Activated CD4-positive, alpha-beta T cell treated with anti-CD3 and anti-CD28 coated beads for 48 hours (primary cell): ENCODE measurements at regions not wholly inside any gene's neighbourhood (a gene's known extent, or its start where the extent isn't known, plus 50 kb on each side); places are given as distances from the start of the nearest gene placed in this dataset.
"Not testable (repeated sequence)": the region's sequence is repeated elsewhere in the genome, so short reads cannot be mapped to it uniquely, and the experiment has no call there.

ENCODE experiments used
- DNase-seq: peaks from one replicate; pipeline ENCODE4 v3.0.0-alpha.2; 2020

DNA sequence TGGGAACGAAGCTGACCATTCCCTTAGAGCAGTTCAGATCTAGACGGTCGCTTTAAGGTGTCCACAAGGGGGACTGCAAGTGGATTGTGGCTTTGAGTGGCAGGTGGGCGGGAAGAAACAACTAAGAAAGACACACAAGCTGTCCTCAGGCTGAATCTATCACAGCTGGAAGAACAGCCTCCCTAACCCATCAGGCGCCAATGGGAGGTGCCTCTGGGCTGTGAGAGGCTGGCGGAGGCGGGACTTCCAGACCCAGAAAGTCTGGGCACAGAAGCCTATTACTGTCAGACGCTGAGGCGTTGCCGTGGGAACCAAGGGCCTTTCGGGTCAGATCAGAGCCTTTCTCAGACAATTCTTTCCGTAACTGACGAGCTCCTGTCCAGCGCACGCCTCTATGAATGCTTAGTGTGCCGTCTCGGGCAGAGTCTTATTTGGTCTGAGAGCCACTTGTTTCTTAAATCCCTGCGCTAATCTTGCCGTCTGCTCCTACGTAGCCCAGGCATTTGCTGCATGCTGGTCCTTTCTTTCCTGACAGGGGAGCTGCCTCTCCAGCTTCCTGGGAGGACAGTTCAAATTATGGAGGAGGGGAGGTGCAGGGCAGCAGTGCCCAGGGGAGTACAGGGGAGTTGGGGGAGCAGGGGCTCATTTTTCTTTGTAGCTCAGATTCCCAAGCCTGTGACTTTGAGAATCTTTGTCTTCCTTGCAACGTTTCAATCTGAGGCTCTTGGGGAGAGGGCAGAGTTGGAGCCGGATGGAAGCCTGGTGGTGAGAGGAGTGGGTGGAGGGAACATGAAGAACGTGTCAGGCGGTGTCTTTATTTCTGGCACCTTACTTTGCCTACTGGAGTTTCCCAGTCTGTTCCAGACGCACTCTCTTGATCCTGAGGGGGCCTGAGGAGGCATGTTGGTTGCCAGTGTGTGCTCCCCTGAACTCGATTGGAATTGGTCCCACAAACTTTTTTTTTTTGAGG lies 618.7 kb downstream of the KCNJ18 start:
- DNase-seq, result no peak

DNA sequence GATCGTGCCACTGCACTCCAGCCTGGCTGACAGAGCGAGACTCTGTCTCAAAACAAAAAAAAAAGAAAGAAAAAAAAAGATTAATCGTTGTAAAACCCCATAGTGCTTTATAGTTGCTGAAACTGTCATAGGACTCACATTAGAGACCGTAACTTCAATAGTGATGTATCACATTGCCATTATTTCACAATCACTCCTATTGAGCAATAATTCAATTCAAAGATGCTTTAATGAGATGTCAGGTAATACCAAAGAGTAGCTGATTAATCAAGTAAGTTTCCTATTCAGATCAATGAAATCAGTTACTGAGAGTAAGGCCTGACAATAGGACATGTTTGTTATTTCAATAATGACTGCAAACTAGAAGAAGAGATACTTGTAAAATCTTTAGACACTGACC lies 628.7 kb downstream of the KCNJ18 start:
- DNase-seq, result not testable (repeated sequence)

DNA sequence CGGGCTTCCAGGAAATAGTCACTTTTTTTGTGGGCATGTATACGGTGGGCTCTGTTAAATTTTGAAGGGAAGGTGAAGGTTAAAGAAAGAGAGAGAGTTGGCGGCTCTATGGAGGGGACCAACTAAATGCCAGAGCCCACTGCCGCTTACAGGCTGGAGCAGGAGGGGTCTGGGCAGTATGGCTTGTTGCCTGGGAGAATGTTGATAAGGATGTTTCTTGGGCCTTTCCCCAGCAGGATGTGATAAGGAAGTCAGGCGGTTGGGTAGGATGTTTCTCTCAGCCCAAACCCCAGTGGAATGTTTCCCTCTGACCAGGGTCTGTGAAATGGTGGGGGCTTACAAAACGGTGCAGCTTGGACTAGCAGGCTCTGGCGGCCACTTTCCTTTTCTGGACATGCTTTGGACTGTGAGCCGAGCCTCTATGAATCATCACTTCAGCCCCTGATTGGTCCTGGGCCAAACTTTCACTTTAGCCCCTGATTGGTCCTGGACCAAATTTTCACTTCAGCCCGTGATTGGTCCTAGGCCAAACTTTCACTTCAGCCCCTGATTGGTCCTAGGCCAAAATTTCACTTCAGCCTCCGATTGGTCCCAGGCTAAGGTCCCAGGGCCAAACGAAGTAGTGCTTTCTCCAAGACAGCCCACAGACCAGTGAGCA lies 630.7 kb downstream of the KCNJ18 start:
- DNase-seq, result not testable (repeated sequence)

- DNase-seq, result no peak
These were observed 645.1 kb downstream of the KCNJ18 start for GRCh38 chr17:22337467-22337866.

DNA sequence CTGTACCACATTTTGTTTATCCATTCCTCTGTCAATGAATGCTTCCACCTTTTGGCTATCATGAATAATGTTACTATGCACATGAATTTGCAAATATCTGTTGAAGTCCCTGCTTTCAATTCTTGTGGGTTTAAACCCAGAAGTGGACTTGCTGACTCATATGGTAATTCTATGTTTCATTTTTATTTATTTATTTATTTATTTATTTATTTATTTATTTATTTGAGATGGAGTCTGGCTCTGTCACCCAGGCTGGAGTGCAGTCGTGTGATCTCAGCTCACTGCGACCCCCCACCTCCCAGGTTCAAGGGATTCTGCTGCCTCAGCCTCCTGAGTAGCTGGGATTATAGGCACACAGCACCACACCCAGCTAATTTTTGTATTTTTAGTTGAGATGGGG lies 664.3 kb downstream of the KCNJ18 start:
- not testable (repeated sequence) for DNase-seq

- not testable (repeated sequence) for DNase-seq
These were observed 678.7 kb downstream of the KCNJ18 start for GRCh38 chr17:22370988-22371387.

- no peak for DNase-seq
These were observed 681.6 kb downstream of the KCNJ18 start for GRCh38 chr17:22373911-22374310.

DNA sequence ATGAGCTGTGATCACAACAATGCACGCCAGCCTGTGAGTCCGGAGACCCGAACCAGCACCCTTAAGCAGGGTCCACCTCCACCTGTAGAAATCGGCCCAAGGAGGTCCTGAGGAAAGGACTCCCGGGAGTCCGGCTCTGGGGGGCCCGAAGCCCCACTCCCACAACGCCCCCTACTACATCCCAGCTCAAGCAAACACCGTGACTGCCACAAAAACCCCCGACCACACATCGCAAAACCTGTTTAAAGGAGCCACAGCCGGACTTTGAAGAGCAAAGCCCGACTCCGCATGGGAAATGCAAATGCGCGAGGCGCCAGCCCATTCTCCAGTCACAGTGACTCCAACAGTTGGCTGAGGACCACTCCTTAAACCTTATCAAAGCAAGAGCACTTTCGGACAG lies 682.4 kb downstream of the KCNJ18 start:
- no peak for DNase-seq

DNA sequence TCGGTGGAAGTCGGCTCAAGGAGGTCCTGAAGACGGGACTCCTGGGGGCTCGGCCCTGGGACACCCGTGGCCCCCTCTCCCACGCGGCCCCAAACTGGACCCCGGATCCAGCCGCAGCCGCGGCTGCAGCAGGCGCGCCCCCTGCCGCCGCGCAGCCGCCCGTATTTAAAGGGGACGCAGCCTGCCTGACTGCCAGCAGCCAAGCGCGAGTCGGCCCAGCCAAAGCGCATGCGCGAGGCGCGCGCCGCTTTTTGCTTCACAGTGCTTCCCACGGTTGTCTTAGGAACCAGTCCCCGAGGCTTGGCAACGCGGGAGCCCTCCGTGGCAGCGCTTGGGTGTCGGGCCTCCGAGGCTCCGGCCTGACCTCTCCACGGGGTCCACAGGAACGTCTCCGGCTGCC lies 684.4 kb downstream of the KCNJ18 start:
- DNase-seq, result not testable (repeated sequence)

DNA sequence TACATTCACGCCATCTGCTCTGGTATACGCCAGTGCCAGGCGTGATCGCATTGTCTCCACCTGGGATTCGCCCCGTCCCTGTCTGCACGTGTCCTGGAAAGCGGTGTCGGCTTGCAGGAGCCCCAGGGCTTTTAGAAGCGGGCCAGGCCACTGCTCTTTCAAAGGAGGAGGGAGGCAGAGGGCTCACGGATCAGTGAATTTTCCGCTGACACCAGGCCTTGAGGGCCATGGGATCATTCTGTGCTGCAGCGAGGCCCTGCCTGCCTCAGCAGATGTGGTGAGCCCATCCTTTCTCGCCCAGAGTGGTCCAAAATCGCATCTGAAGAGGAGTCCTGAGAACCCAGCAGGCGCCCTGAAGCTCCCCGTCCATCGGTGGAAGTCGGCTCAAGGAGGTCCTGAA lies 686.4 kb downstream of the KCNJ18 start:
- not testable (repeated sequence) for DNase-seq

DNA sequence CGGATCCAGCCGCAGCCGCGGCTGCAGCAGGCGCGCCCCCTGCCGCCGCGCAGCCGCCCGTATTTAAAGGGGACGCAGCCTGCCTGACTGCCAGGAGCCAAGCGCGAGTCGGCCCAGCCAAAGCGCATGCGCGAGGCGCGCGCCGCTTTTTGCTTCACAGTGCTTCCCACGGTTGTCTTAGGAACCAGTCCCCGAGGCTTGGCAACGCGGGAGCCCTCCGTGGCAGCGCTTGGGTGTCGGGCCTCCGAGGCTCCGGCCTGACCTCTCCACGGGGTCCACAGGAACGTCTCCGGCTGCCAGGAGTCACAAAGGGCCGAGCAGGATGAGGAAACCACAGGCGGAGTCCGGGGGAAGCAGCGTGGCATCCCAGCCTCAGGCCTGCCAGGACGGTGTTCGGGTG lies 689.3 kb downstream of the KCNJ18 start:
- not testable (repeated sequence) for DNase-seq

- not testable (repeated sequence) for DNase-seq
These were observed 691.6 kb downstream of the KCNJ18 start for GRCh38 chr17:22383772-22384460.

GRCh38 chr17:22384461-22384800 lies 692.1 kb downstream of the KCNJ18 start:
- not testable (repeated sequence) for DNase-seq

GRCh38 chr17:22398446-22398845 lies 706.1 kb downstream of the KCNJ18 start:
- not testable (repeated sequence) for DNase-seq

GRCh38 chr17:22399037-22399436 lies 706.7 kb downstream of the KCNJ18 start:
- DNase-seq, result not testable (repeated sequence)

- not testable (repeated sequence) for DNase-seq
These were observed 712.8 kb downstream of the KCNJ18 start for GRCh38 chr17:22405080-22405479.

- no peak for DNase-seq
These were observed 716.9 kb downstream of the KCNJ18 start for GRCh38 chr17:22409160-22409751.

DNA sequence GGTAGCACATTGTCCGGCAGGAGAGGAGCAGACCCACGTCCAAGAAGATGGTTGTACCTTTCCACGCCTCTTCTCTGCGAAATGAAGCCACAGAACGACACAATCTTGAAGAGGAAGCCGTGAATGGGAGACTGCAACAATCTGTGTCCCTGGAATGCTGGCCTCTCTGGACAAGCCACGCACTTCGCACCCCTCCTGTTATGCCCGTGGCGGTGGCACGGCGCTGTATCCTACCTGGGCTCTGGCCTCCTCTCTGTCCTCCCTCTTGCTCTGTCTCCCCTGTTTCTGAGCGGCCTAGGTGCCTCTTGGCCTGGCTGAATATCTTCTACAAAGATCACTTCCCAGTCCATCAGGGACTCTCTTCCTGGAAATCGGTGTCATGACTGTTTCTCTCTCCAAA lies 717.8 kb downstream of the KCNJ18 start:
- DNase-seq, result no peak

DNA sequence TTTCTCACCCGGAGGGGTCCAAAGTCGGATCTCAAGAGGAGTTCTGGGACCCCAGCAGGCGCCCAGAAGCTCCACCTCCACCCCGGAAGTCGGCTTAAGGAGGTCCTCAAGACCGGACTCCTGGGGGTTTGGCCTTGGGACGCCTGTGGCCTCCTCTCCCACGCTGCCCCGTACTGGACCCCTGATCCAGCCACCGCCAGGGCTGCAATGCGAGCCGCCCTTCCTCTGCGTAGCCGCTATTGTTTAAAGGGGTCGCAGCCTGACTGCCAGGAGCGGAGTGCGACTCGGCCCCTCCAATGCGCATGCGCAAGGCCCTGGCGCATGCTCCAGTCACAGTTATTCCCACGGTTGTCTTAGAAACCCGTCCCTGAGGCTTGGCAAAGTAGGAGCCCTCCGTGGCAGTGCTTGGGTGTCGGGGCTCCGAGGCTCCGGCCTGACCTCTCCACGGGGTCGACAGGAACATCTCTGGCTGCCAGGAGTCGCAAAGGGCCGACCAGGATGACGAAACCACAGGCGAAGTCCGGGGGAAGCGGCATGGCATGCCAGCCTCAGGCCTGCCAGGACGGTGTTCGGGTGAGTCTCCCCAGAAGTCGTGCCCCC lies 719.0 kb downstream of the KCNJ18 start:
- no peak for DNase-seq

GRCh38 chr17:22435231-22435974 lies 743.1 kb downstream of the KCNJ18 start:
- DNase-seq, result no peak

- DNase-seq, result no peak
These were observed 749.5 kb downstream of the KCNJ18 start for GRCh38 chr17:22441776-22442175.

DNA sequence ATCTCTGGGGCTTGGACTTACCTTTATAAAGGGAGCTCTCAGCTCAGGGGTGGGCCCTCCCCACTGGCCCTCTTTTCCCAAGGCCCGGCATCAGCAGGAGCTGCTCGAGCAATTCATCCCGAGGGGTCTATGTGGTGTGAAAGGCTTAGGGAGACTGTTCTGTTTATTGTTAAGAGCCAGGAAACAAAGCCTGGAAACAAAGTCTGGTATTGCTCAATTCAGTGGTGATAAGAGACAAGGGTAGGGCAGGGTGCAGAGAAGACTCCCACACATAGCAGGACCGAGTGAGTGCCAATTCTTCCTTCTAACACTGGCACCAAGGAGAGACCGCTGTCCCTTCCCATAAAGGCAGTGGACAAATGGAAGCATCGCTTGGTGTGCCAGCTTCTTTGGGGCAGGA lies 750.7 kb downstream of the KCNJ18 start:
- no peak for DNase-seq
